BJ (cell line): ENCODE measurements at regions not wholly inside any gene's neighbourhood (a gene's known extent, or its start where the extent isn't known, plus 50 kb on each side); places are given as distances from the start of the nearest gene placed in this dataset.

Experiments
- CTCF ChIA-PET: fragments of 350-600 bp; formaldehyde crosslinking; extraction: SDS; loops from one replicate; lab custom pipeline; 2021; ENCODE audit warnings: antibody characterized with exemption, inconsistent platforms; lab: Yijun Ruan, JAX
- POLR2A ChIA-PET: fragments of 300-600 bp; sonication (Branson Sonifier 250); formaldehyde crosslinking; extraction: SDS; loops from one replicate; lab custom pipeline; 2021; ENCODE audit warnings: antibody characterized with exemption; lab: Charles Lee
- DNase-seq: peaks from one replicate; pipeline ENCODE4 v3.0.0-alpha.2; 2011; ENCODE audit warnings: low read depth
- H3K27me3 ChIP-seq: 2 replicates; pipeline ENCODE4 v1.6.0; 2011; ENCODE audit warnings: low read length; ENCODE audit not compliant: control insufficient read depth, insufficient read depth
- H3K36me3 ChIP-seq: 2 replicates; pipeline ENCODE4 v1.5.1; 2011; ENCODE audit warnings: low read length; ENCODE audit not compliant: control insufficient read depth, insufficient read depth
- H3K4me3 ChIP-seq: 2 replicates; pipeline ENCODE4 v1.5.1; 2011; ENCODE audit warnings: low read depth, mild to moderate bottlenecking, control low read depth, low read length
- TF ChIP-seq, protein P1 (sequence below): IDR thresholded peaks from 2 replicates; pipeline ENCODE4 v1.5.1; 2011; ENCODE audit warnings: low read depth, mild to moderate bottlenecking, control low read depth, inconsistent platforms, low read length, moderate library complexity; ENCODE audit not compliant: insufficient read depth

GRCh38 chr9:86655147-86655546 lies 292.2 kb downstream of the GAS1 start:
- Histone ChIP-seq H3K36me3 (no peaks in the 10 kb centered on the region), H3K27me3 (no peaks in the 10 kb centered on the region), H3K4me3 (no peak overlapping the region)
- DNase-seq: no peak
- TF ChIP-seq, protein P1, sequence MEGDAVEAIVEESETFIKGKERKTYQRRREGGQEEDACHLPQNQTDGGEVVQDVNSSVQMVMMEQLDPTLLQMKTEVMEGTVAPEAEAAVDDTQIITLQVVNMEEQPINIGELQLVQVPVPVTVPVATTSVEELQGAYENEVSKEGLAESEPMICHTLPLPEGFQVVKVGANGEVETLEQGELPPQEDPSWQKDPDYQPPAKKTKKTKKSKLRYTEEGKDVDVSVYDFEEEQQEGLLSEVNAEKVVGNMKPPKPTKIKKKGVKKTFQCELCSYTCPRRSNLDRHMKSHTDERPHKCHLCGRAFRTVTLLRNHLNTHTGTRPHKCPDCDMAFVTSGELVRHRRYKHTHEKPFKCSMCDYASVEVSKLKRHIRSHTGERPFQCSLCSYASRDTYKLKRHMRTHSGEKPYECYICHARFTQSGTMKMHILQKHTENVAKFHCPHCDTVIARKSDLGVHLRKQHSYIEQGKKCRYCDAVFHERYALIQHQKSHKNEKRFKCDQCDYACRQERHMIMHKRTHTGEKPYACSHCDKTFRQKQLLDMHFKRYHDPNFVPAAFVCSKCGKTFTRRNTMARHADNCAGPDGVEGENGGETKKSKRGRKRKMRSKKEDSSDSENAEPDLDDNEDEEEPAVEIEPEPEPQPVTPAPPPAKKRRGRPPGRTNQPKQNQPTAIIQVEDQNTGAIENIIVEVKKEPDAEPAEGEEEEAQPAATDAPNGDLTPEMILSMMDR: no peak
- ChIA-PET CTCF (interaction anchor here (1.2 kb wide), 1 partner anchor 10 kb away, joined by 3 read pairs; no protein-coding TSS in a partner anchor), POLR2A (no interaction called here)

DNA sequence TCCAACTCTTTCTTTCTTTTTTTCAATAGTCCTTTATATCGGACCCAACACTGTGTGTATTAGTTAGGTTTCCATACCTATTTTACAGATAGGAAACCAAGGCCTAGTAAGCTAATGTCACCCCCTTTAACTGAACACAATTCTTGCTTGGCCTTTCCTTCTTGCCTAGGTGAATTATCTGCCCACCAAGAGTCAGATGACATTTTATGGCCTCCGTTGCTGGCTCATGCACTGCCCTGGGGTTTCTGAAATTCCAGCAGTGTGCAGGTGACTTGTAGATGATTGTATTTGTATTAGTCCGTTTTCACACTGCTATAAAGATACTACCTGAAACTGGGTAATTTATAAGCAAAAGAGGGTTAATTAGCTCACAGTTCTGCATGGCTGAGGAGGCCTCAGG lies 293.8 kb downstream of the GAS1 start:
- Histone ChIP-seq H3K36me3 (no peaks in the 10 kb centered on the region), H3K27me3 (no peaks in the 10 kb centered on the region), H3K4me3 (no peak overlapping the region)
- DNase-seq: no peak
- TF ChIP-seq, protein P1: no peak
- POLR2A ChIA-PET: no interaction called here
- CTCF ChIA-PET: interaction anchor here (0.8 kb wide), 1 partner anchor 16 kb away, joined by 5 read pairs; no protein-coding TSS in a partner anchor

GRCh38 chr9:86652736-86653135 lies 294.6 kb downstream of the GAS1 start:
- H3K36me3 ChIP-seq: no peaks in the 10 kb centered on the region
- TF ChIP-seq, protein P1: no peak
- ChIA-PET POLR2A (no interaction called here), CTCF (no interaction called here)
- H3K27me3 ChIP-seq: no peaks in the 10 kb centered on the region
- no peak overlapping the region for H3K4me3 ChIP-seq
- no peak for DNase-seq

DNA sequence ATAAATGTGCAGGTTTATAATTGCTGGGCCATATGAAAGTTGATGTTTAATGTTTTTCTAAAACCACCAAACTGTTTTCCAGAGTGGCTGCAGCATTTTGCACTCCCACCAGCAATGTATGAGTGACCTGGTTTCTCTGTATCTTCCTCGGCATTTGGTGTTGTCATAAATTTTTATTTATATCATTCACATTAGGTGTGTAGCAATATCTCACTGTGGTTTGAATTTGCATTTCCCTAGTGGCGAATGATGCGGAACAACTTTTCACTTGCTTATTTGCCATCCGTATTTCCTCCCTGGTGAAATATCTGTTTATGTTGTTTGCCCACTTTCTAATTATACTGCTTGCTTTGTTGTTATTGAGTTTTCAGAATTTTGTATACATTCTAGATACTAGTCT lies 295.7 kb upstream of the TUT7 start:
- no peak overlapping the region for H3K4me3 ChIP-seq
- TF ChIP-seq, protein P1: no peak
- POLR2A ChIA-PET: no interaction called here
- H3K36me3 ChIP-seq: no peaks in the 10 kb centered on the region
- H3K27me3 ChIP-seq: no peaks in the 10 kb centered on the region
- no peak for DNase-seq
- CTCF ChIA-PET: no interaction called here

DNA sequence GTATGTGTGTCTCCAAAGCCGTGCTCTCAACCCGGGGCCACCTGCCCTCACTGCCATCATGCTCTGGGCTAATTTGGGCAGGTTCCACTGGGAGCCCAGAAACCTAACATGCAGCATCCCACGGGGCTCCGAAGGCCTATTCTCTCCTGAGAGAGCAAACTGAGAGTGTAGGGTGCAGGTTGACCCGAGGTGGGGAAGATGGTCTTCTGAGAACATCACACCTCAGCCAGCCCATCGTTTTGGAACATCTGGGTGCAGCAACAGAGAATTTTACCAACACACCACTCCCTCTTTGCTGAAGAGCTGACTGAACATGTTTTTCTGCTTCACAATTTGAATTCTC lies 294.6 kb upstream of the TUT7 start:
- TF ChIP-seq, protein P1: no peak
- POLR2A ChIA-PET: no interaction called here
- Histone ChIP-seq H3K27me3 (no peaks in the 10 kb centered on the region), H3K36me3 (no peaks in the 10 kb centered on the region), H3K4me3 (no peak overlapping the region)
- no peak for DNase-seq
- CTCF ChIA-PET: no interaction called here
